ENCODE measurements at regions not wholly inside any gene's neighbourhood (a gene's known extent, or its start where the extent isn't known, plus 50 kb on each side); places are given as distances from the start of the nearest gene placed in this dataset.
"Not testable (repeated sequence)": the region's sequence is repeated elsewhere in the genome, so short reads cannot be mapped to it uniquely, and the experiment has no call there.

DNA sequence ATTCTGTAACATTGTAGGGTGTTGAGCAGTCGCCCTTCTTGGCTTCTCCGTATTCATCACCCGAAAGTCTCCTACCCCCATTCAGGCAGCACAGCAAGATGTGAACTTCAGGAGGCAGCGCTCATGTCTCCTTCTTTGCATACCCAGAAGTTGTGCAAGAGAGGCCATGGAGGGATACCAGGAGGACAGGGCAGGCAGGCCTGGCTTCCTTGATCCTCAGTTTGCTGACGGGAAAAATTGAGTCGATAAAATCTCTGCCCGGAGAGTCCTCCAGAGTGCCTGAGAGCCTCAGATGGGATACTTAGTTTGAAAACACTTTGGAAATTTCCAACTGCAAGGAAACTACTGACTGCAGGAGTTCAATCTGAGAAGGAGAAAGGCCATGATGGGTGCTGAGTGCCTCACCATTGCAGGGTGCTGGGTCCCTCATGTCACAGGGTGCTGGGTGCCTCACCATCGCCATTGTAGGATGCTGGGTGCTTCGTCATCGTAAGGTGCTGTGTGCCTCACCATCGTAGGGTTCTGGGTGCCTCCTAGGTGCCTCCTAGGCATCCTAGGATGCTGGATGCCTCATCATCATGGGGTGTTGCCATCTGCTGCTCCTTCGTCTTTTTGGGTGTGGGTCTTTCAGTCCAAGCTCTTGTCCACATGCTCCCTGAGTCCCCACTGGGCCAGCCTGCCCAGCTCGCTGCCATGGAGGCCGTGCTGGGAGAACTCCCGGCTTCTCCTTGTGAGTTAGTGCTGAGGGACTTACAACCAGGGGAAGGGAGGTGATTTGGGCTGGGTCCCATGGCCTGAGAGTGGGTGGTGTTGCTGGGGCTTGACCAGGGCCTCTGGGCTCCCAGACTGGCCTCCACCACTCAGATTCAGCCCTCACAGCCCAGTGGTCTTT, 162.4 kb downstream of the DDX1 start:
- DNase-seq, result no peak

DNA sequence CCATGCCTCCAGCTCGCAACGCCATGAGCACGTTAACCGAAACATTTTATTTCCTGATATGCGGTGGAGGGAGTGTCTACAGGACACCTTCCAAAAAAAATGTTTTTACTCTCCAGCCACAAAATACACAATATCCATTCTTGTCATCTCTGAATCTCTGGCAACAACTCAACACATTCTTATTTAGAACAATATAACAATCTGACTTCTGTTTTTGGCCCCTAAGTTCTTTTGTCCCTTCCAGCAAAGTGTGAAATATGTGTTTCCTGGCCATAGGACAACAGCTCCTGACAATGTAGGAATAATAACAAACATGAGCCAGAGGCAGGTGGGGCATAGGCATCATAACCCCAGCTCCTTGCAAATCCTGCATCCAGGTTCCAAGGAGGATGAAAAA, 163.0 kb downstream of the DDX1 start:
- no peak for DNase-seq

DNA sequence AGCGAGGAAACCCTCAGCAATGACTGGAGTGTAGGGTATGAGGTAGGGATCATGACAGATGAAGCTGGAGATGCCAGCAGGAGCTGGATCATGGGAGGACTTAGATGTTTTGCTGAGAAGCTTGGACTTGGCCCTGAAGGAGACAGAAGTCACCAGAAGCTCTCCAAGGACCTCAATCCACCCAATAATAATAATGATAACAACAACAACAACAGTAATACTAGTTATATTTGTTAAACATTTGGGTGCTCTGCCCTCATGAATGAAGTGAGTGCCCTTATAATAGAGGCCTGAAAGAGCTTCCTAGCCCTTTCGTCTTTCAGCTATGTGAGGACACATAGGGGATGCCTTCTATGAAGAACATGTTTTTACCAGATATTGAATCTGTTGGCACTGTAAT, 163.9 kb downstream of the DDX1 start:
- no peak for DNase-seq

DNA sequence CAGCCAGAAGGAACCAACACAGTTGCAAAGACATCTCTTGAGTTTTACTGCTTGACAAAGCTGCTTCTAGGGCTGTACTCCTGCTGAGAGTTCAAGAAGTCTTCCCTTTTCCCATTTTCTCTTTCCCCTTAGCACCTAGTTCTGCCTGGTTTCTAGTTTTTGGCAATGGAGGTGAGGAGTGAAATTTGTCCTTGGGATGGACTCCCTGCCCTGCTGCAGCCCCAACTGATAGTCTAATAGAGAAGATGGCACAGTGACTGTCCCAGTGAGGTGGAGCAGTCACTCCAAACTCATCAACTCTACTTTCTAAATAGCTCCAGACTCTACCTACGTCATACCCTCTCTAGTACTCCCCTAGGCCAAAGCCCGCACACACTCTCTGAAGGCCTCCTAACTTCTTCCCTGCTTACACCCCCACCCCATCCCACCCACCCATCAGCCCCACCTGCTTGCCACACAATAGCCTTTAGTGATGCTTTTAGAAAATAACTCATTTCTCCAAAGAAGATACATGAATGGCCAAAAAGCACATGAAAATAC, 164.4 kb downstream of the DDX1 start:
- DNase-seq, result no peak

DNA sequence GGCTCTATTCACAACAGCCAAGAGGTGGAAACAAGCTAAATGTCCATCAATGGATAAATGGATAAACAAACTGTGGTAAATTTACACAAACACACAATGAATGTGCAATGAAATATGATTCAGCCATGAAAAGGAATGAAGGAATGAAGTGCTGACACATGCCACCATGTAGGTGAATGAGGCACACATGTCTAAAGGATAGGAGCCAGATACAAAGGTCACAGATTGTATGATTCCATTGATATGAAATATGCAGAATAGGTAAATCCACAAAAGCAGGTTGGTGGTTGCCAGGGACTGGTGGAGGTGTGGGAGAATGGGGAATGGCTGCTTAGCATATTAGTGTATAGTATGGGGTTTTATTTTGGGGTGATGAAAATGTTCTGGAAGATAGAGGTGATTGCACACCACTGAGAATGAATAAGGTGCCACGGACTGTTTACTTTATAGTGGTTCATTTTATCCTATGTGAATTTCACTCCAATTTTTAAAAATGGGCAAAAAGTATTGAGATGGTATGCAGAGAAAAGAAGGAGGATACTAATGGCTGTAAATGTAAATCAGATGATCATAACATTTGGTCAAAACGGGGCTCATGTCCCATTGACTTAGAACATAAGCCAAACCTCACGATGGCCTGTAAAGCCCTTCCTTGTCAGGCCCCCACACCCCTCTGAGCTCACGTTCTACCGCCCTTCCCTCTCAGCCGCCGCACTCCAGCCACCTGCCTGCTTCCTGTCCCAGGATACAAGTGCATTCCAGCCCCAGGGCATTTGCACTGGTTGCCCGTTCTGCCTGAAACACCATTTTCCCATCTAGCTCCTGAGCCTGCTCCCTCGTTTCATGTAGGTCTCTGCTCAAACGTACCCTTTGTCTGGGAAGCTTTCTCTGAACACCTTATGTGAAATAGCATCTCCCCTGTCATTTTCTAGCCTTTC, 165.5 kb downstream of the DDX1 start:
- no peak for DNase-seq

DNA sequence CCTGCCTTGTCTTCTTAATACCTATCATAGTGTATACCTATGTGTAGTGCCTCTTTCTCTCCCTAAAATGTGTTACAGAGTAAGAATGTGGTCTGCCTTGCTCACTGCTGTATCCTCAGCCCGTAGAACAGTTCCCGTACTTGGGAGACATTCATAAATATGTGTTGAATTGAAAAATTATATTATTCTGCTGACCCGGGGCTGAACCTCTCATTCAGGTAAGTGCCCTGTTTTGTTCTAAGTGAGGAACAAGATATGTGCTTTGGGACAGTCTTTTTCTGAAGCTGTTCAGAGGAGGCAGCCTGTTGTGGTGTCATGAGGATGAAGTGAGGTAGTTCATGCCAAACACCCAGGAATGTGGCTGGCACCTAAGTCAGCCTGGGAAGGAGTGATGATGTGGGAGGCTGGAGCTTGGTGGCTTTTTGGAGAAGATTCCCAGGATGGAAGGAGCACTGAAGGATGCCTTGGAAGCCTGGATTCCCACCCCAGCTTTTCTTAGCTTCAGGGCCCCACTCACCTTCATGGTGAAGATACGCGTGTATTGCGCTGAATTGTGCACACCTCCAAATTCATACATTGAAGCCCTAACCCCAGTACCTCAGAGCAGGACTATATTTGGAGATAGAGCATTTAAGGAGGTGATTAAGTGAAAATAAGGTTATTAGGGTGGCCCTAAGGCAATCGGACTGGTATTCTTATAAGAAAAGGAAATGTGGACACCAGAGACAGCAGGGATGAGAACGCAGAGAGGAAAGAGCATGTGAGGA, 166.3 kb downstream of the DDX1 start:
- no peak for DNase-seq

DNA sequence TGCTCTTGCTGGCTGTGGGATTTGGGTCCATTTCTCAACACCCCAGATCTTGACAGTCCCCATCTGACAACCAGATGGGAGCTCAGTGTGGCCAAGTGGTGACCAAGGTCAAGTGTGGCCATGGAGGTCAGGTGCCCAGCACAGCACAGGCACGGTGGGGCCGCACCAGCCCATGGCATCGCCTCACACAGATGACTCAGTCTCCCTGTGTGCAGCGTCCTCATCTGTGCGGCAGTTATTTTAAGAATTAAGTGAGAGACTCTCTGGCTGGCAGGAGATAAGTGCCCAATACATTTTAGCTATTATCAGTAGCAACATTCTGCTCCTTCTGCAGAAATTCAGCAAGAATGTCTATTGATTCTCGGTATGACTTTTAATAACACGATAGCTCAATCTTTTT, 167.2 kb downstream of the DDX1 start:
- no peak for DNase-seq

DNA sequence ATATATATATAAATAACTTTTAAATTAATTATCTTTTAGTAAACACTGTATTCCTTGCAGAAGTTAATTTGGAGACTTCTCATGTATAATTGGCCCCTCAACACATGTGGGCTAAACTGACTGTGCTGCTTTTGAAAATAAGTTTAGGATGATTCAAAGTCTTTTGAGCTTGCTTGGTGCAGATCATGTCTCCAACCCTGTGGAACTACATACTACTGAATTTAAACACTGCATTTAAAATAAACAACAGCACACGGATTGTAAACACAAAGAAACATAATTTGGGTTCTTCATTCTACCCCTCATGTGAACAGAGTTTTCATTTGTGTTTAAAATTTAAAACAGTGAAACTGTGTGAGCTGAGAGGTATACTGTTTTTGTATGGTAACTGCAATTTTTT, 167.7 kb downstream of the DDX1 start:
- DNase-seq, result no peak

DNA sequence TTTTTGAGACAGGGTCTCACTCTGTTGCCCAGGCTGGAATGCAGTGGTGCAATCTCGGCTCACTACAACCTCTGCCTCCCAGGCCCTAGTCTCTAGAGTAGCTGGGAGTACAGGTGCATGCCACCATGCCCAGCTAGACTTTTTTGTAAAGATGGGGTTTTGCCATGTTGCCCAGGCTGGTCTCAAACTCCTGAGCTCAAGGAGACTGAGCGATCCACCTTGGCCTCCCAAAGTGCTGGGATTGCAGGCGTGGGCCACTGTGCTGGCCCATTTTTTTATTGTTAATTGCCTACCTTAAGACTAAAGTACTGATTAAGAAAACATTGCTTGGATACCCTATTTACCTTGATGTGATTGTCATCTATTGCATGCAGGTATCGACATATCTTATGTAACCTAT, 168.1 kb downstream of the DDX1 start:
- DNase-seq, result not testable (repeated sequence)

DNA sequence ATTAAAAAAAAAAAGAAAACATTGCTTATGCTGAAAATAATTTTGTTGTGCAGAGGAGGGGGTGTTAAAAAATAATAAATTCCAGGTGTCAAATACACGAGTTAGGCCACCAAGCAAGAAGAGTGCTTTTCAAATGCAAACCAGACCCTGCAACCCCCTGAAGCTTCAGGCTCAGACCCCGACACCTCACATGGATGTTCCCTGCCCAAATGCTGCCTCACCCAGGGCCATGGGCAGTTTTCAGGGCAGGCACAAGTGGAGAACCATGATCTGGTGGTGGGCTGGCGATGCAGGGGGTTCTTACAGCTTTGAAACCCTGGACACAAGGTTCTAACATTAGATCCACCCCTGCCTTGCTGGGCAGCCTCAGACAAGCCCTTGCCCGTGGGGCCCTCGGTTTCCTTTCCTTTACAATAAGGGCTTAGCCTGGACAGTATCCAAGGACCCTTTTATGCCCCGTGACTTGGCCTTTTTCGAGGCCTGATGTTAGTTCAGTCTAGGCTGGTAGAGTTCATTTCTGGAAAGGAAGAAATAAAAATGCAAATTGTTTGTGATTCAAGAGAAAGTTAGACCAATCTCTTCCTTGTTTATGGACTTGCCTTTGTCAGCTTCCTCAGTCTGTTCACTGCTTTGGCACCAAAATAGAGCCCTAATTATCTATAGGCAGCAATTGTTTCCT, 168.7 kb downstream of the DDX1 start:
- DNase-seq, result no peak

DNA sequence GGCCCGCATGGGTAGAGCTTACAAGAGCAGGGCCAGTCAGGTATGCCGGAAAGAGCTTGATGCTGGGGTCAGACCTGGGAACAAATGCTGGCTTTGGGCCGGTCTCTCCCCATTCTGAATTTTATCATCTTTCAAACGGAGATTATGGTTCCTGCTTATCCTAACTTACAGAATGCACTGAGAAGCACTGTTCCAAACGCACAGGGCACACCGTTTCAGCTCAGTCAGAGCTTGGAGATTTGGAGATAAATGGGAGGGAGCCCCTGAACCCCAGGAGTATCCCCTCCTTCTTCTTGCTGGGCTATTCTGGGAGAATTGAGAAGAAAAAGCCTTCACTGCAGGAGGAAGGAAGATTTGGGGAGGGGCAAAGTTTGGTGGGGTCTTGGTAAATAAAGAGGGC, 169.4 kb downstream of the DDX1 start:
- no peak for DNase-seq

DNA sequence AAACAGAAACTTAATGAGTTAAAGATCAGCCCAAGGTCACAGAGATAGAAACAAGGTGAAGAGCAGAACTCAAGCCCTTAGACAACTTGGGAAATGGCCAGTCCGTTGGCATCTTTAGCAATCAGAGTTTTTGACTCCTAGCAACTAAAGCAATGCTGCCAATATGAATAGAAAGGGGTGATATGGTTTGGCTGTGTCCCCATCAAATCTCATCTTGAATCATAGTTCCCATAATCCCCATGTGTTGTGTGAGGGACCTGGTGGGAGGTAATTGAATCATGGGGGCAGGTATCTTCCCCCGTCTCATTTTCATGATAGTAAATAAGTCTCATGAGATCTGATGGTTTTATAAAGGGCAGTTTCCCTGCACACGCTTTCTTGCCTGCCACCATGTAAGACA, 170.2 kb downstream of the DDX1 start:
- no peak for DNase-seq

DNA sequence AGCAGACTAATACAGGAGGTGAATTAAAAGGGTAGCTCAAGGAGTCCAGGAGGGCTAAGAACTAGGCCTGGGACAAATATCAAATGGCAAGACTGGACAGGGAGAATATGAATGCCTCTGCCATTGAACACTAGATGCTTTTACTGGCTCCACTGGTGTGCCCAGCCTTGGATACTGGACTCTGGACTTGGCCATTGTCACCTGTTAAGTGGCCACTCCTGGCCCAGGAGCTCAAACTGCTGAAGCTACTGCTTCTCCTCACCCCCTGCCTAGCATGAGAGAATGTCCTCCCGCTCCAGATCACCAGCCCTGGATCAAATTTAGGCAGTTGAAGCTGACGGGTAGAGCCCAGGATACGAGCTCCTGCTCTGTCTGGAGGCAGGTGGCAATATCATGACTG, 170.8 kb downstream of the DDX1 start:
- DNase-seq, result no peak

DNA sequence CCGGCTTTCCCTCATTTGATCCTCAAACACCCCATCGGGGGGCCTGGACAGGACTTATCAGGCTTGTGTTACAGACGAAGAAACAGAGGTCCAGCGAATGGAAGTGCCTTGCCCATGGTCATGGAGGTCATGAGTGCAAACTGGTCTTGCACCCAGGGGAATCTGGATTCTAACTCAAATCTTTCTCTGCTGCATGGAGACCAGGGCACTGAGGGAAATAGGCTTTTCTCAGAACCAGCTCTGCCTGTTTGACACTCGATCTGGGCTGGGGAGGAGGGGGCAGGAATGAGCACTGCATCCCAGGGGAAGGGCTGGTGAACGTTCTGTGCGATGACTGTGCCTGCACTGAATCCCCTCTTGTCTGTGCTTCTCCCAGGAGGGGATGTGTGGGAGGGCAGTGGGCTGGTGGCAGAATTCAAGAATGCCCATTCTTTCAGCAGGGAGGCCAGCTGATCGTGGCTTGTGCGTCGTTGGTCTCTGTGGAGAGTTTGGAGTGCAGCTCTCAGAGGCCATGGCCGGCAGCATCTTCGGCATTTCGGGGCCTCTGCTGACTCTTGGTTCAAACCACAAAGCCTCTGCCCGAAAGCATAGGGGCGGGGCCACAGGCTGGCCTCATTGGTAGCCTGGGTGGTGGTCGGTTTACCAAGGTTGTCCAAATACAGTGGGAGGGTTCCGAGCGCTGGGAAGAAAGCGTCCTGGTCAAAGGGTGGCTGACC, 171.6 kb downstream of the DDX1 start:
- no peak for DNase-seq

DNA sequence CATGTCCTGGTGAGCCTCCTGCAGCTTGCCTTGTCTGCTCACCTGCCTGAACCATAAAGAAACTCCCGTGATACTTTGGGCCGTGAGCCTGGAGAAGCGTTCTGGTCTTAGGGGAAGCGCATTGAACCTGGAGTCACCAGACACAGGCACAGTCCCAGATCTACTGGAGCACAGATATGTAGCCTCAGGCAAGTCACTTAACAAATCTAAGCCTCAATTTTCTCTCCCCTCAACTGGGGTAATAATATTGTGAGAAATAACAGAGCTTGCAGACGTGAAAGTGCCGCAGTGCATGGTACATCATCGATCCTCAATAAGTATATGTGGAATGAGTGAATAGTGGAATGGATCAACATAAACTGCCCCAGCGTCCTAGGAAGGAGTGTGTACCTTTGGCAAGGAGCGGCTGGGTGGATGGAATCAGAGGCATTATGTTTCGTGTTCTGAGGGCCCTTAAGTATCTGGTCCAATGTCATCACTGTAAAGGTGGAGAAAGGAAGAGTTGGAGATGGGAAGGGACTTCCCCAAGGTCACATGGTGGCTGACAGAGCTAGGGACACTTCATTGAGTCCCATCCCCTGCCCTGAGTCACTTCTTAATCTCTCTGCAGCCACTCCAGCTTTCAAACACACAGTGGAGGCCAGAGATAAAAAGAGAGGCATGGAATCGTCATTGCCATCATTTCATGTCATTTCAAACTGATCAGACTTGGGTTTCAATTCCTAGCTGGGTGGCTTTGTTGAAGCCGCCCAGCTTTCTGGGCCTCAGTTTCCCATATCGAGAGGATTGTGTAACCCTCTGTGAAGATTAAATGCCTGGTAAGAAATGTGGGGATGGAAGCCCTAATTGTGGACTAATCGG, 172.4 kb downstream of the DDX1 start:
- no peak for DNase-seq

DNA sequence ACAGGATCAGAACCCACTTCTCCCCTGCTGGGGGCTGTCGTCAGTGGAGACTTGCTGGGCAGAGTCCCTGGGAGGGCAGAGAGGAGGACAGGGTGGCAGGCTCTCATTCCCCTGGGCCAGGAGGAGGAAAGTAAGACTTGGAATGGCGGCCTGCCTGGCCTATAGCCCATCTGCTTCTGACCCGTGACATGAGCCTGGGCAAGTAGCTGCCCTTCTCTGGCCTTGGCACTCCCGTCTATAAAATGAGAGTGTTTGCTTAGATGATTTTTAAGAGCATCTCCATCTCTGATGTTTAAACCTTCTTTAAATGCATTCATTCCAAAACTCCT, 173.0 kb downstream of the DDX1 start:
- DNase-seq, result no peak

DNA sequence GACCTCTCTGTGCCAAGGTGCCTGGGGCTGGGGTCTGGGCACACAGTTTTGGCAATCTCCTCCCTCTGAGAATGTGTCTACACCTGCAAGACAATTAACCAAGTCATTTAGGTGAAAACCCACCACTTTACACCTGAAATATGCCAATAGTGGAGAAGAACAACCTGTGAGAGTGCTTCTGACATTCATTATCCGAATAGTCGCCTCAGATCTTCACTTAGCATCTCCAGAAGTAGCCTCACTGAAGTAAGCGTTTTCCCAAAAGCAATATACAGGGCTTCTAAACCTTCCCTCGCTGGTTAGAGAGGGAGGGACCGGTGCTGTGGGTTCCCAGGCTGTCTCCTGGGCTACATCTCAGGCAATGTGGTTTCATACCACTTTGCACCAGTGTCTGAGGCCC, 173.5 kb downstream of the DDX1 start:
- no peak for DNase-seq

DNA sequence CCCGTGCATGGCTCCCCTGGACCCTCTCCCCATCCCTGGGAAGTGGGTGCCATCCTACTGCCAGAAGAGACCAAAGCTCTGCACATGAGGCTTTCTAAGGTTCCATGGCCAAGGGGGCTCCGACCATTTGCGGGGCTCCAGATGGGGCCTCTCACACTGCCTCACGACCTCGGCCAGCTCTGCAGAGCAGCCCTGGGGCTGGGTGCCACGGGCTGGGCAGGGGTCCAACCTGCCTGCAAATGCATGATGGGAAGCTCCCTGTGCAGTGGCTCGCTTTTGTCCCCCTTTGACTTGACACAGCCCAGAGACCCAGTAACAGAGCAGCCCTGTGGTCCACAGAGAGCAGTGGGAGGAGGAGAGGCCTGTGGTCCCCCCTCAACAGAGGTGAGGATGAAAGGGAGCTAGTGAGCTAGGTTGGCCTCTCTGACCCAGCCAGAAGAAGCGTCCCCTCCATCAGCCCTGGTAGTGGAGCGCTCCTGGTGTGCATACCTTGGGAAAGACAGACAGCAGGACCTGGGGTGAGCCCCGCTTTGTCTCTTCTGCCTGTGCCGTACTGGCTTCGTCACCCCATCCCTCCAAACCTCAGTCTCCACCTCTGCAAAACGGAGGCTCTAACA, 174.1 kb downstream of the DDX1 start:
- DNase-seq, result peak in 1 of 2 experiments; percentile 31

DNA sequence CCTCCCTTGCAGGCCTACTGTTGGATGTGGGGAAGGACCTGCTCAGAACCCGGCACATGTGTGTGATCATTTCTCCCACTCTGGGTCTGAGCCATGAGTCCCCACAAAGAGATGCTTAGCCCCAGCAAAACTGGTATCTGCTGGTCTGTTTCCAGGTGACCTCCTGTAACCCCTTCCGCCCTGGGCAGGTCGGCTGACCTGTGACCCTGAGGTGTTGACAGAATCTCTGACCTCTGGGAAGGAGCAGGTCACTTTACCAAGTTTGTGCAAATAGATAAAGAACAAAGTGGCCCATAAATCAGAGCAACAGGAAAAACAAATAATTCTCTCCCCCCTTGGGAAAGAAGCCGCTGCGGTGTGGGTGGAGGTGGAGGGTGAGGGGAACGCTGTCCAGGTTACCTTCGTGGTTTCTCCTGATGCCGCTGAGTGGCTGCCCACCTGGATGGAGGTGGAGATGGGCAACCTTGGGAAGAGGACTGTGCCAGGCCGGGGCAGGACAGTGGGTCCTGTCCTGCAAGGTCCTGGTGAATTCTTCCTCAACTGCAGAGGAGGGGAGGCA, 174.0 kb upstream of the MYCN start:
- DNase-seq, result no peak
